GM04503 (cell line): ENCODE measurements at regions not wholly inside any gene's neighbourhood (a gene's known extent, or its start where the extent isn't known, plus 50 kb on each side); places are given as distances from the start of the nearest gene placed in this dataset.

ENCODE experiments used
- DNase-seq: peaks from one replicate; pipeline ENCODE4 v3.0.0-alpha.2; 2012; ENCODE audit warnings: low read depth

- DNase-seq: no peak
Observed at GRCh38 chr1:201612645-201613044, 73.7 kb downstream of the NAV1 start.

- no peak for DNase-seq
Observed at GRCh38 chr1:201614262-201615015, 75.5 kb downstream of the NAV1 start.

DNA sequence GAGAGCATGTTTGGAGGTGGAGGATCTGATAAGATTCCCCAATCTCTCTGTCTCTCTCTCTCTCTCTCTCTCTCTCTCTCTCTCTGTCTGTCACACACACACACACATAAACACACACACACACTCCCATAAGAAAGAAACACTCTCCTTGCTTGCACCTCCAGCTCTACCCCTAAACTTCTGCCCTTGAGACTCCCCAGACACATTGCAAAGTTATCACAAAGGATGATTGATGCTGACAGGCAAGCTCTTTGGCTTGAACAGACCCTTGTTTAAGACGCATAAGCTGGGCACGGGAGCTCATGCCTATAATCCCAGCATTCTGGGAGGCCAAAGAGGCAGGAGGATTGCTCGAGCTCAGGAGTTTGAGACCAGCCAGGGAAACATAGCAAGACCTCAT lies 78.2 kb downstream of the NAV1 start:
- no peak for DNase-seq

DNA sequence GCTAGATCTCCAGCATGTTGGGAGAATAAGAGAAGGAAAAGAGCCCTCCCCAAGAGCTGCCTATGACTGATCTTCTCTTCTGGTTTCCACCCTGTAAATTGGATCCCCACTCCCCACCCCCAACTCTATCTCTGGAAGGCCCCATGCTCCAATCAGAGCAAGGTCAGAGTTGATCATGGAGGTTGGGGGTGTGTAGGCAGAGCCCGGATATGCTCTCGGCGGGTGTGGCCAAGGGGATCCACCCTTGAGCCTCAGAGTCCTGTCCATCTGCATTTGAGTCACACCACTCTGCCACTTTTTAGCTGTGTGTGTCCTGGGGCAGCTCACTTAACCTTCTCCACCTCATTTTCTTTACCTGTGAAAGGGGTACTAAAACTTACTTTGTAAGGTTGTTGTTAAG lies 79.5 kb downstream of the NAV1 start:
- DNase-seq: no peak

DNA sequence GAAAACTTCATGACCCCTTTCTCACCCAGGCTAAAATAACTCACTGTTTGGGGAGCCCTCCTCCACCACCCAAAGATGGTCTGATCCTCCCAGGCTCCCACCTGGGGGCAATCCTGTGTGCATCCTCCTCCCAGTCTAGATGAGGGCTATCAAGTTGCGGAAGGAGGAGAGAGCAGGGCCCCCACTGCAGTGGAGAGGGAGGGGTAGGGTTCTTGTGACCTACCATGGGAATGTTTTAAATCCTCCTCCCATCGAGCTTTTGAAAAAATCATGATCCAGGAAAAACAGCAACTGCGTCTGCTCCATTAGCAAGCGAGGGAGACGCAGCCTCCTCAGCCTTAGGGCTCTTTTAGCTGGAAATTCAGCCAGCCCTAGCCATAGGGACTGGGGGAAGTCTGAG lies 80.0 kb downstream of the NAV1 start:
- no peak for DNase-seq

GRCh38 chr1:201619513-201619912 lies 80.6 kb downstream of the NAV1 start:
- no peak for DNase-seq

DNA sequence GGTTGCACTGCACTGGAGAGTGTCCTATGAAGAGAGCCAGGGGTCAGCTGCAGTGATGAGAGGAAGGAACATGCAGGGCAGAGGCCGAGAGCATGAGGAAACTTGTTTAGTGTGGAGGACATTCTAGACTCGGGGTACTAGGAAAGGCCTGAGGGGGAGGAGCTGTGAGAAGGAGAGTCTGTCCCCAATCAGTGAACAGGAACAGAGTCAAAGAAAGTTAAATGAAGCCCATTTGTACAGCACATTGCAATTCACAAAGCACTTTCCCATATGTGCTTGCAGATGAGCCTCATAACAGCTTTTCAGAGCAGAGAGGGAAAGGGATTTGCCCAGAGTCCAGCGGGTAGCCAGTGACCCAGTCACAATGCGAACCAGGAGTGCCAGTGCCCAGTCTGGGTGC lies 83.4 kb downstream of the NAV1 start:
- no peak for DNase-seq

DNA sequence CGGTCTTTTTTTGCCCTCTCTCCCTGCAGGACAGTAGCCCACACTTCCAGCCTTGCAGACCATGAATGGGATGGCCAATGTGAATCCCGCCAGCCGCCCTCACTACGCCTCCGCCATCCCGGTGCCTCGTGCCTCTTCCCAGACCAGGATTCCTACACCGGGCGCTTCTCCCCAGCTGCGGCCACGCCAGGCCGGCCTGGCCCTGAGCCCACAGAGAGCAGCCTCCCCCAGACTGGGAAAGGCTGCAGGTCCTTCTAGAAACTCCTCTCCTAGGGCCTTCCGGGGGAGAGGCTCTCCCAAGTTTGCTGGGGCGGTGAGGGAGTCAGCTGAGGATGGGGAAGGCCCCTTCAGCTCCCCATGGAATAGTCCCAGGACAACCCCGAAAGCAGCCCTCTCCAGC lies 83.9 kb downstream of the NAV1 start:
- no peak for DNase-seq

GRCh38 chr1:201624741-201625225 lies 85.9 kb downstream of the NAV1 start:
- DNase-seq: no peak

DNA sequence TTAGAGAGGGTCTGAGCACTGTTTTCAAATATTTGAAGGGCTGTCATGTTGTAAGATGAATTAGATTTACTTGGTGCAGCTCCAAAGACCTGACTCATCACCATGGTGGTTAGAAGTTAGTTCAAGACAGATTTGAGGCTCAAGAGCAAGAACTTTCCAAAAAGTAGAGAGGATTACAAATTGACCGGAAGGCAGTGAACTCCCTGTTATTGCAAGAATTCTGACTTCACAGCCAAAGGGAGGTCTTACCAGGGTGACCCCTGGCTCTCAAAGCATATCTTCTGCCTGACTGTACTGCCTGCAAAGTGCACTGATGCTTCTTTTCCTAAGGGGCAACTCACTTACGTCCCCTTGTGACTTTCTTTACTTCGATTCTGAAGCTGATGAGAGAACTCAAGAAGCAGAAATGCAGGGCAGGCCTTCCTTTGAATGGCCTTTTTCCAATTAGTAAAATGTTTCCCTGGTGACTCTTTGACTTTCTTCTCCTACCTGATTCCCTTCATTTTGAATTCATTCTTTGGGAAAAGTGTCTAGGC lies 86.4 kb downstream of the NAV1 start:
- DNase-seq: peak; percentile 96

GRCh38 chr1:201625851-201626251 lies 86.9 kb downstream of the NAV1 start:
- DNase-seq: no peak

DNA sequence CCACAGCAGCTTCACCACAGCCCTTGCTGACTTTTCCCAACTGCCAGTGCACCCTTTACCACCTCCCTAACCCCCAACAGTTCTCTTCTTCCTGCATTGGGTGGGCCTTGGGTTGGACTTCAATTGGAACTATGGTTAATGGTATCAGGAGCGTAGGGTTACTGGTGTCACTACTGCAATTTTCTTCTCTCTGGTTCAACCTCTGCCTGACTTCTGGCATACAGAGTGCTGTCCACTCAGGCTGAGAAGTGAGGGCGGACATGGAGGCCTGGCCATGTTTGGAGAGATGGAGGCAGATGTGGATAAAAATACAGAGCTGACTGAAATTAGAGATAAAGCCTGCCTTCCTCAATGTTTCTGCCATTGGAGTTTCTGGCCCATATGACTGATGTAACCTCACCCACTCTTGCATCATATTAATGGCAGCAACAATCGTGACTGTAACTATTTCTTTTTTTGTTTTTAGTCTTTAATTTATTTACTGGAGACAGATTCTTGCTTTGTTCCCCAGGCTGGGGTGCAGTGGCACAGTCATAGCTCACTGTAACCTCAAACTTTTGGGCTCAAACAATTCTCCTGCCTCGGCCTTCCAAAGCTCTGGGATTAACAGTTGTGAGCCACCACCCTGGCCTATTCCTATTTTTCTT lies 87.8 kb downstream of the NAV1 start:
- no peak for DNase-seq

- DNase-seq: no peak
Observed at GRCh38 chr1:201628490-201628889, 89.6 kb downstream of the NAV1 start.

- DNase-seq: no peak
Observed at GRCh38 chr1:201630582-201630981, 91.7 kb downstream of the NAV1 start.

GRCh38 chr1:201631037-201631436 lies 92.1 kb downstream of the NAV1 start:
- no peak for DNase-seq

GRCh38 chr1:201632364-201632952 lies 93.5 kb downstream of the NAV1 start:
- DNase-seq: no peak

GRCh38 chr1:201633297-201633696 lies 94.4 kb downstream of the NAV1 start:
- DNase-seq: no peak

- no peak for DNase-seq
Observed at GRCh38 chr1:201633811-201634210, 94.9 kb downstream of the NAV1 start.

- DNase-seq: no peak
Observed at GRCh38 chr1:201634261-201634660, 95.3 kb downstream of the NAV1 start.

DNA sequence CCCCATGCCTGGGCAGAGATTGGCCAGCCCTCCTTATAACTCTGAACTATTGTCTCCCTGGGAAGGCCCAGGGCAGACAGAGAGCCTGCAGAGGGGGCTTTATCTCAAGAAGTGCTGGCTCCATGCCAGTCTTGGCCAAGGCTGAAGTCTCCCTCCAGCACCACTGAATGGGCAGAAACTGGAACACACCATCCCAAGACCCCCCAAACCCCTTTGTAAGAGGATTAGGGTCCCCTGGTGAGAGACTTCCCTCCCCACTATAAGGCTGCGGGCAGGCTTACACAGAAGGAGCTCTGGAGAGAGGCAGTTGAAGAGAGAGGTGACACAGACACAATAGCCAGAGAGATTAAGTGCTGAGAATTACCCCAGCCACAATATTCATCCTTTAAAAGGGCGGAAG lies 97.2 kb downstream of the NAV1 start:
- DNase-seq: no peak

DNA sequence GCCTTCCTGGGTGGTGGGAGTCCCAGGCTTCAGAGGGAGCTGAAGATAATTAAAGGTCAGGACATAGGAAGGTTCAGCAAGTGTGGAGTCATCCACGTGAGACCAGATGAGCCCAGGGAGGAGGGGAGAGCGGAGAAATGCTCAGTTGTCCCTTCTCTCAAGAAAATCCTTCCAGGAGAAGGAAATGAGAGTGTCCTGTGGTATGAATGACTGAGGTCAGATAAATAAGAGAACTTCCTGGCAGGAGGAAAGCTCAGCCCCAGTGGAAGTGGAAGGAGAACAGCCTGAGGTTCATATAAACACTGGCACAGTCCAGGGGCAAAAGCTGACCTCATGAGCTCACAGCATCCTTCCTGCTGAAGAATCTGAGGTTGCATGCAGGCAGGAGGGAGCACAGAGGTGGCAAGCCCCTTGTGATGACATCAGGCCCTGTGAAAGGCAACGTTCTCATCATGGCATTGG lies 97.6 kb downstream of the NAV1 start:
- no peak for DNase-seq

- DNase-seq: no peak
Observed at GRCh38 chr1:201637282-201638079, 98.6 kb downstream of the NAV1 start.
